BE2C (cell line): ENCODE measurements at regions not wholly inside any gene's neighbourhood (a gene's known extent, or its start where the extent isn't known, plus 50 kb on each side); places are given as distances from the start of the nearest gene placed in this dataset.

ENCODE experiments used
- DNase-seq: peaks from one replicate; pipeline ENCODE4 v3.0.0-alpha.2; 2020
- H3K27me3 ChIP-seq: fragments of 250-450 bp; sonication (Bioruptor Pico); 2 replicates; pipeline ENCODE4 v1.5.1; 2020; ENCODE audit warnings: mild to moderate bottlenecking
- H3K36me3 ChIP-seq: fragments of 250-450 bp; sonication (Bioruptor Pico); 2 replicates; pipeline ENCODE4 v1.5.1; 2020; ENCODE audit warnings: mild to moderate bottlenecking
- H3K4me1 ChIP-seq: fragments of 250-450 bp; sonication (Bioruptor Pico); 2 replicates; pipeline ENCODE4 v1.5.1; 2020
- H3K4me3 ChIP-seq: 2 replicates; pipeline ENCODE4 v1.5.1; 2011; ENCODE audit warnings: low read depth, low read length
- H3K9me3 ChIP-seq: fragments of 250-450 bp; sonication (Bioruptor Pico); 2 replicates; pipeline ENCODE4 v1.5.1; 2020
- TF ChIP-seq, protein P1 (sequence below): IDR thresholded peaks from 2 replicates; pipeline ENCODE4 v1.5.1; 2012; ENCODE audit warnings: mild to moderate bottlenecking, low read depth, low read length

DNA sequence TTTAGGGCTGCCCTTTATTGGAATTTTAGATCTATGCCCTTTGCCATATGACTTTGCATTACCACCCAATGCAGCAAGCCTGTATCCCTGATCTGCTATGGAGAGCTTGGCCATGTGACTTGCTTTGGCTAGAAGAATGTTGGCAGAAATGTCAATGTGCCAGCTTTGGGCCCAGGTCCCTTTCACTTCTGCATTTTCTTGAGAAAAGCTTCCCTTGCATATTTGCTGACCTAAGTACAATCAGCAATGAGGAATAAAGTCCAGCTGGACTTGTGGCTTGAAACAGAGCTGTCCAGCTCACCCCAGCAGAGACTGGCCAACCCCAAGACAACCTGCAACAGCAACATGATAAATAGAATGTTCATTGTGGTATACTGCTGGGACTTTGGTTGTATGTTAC lies 135.9 kb downstream of the PAH start:
- Histone ChIP-seq H3K9me3 (no peaks in the 10 kb centered on the region), H3K4me1 (no peaks in the 10 kb centered on the region), H3K27me3 (no peaks in the 10 kb centered on the region), H3K4me3 (no peak overlapping the region), H3K36me3 (no peaks in the 10 kb centered on the region)
- DNase-seq, result no peak
- TF ChIP-seq, protein P1, sequence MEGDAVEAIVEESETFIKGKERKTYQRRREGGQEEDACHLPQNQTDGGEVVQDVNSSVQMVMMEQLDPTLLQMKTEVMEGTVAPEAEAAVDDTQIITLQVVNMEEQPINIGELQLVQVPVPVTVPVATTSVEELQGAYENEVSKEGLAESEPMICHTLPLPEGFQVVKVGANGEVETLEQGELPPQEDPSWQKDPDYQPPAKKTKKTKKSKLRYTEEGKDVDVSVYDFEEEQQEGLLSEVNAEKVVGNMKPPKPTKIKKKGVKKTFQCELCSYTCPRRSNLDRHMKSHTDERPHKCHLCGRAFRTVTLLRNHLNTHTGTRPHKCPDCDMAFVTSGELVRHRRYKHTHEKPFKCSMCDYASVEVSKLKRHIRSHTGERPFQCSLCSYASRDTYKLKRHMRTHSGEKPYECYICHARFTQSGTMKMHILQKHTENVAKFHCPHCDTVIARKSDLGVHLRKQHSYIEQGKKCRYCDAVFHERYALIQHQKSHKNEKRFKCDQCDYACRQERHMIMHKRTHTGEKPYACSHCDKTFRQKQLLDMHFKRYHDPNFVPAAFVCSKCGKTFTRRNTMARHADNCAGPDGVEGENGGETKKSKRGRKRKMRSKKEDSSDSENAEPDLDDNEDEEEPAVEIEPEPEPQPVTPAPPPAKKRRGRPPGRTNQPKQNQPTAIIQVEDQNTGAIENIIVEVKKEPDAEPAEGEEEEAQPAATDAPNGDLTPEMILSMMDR, result no peak

DNA sequence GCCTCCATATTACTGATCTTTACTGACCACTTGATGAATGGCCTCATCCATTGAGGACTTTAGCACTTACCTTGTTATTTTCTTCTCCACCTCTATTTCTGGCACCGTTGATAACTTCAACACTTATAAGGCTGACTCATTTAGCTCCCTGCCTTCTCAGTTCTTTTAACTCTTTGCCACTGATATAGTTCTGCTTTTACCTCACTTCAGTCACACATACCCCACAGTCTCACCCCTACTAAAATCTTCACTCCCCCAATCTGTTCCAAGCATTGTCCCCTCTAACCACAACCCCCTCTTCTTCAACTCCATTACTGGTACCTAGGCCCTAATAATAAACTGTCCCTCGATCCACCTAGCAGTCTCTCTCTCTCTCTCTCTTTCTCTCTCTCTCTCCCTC lies 141.0 kb downstream of the PAH start:
- Histone ChIP-seq H3K36me3 (no peaks in the 10 kb centered on the region), H3K4me3 (no peak overlapping the region), H3K4me1 (no peaks in the 10 kb centered on the region), H3K27me3 (no peaks in the 10 kb centered on the region), H3K9me3 (no peaks in the 10 kb centered on the region)
- DNase-seq, result no peak
- TF ChIP-seq, protein P1, result no peak

DNA sequence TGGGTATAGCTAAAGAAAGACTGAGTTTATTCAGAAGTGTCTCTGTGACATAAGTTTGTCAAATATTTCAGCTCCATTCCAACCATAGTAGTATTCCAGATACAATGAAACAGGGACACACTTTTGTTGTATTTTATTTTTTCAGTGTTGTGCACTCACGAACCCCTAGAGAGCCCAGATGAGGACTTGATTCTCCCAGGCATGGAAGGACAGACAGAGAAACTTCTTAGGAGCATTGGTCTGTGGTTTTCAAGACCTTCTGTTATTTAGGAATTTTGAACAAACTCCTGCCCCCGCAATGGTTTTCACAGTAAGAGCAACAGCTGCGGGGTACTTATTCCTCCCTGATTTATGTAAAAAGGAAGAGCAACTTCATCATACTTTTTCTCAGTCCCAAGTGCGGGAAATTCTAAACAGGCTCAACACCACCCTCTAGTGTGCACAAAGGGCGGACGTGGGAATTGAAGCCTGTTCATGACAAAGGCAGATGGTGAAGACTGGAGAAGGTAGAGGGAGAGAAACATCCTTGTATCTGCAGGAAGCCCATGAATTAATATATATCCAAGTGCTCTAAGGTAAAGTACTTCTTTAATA lies 147.6 kb downstream of the PAH start:
- no peaks in the 10 kb centered on the region for H3K4me1 ChIP-seq
- H3K9me3 ChIP-seq, result no peaks in the 10 kb centered on the region
- H3K27me3 ChIP-seq, result no peaks in the 10 kb centered on the region
- DNase-seq, result peak; percentile 49
- H3K36me3 ChIP-seq, result no peaks in the 10 kb centered on the region
- no peak overlapping the region for H3K4me3 ChIP-seq
- TF ChIP-seq, protein P1, result peak; percentile 86

DNA sequence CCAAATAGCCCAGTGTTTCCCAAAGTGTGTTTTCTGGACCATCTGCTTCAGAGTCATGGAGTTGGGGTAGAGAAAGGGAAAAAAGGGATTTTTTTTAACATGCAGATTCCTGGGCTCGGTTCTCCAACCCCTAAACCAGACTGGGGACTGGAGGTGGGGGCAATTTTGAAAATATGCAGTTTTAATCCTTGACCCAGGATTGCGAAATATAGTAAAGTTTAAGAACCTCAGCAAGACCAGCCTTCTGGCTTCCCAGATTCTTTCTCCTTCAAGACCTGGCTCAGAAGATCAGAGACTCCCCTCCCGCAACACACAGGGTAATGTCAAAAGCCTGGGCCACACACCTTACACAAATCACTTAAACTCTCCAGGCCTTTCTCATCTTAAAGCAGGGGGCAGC lies 150.1 kb downstream of the PAH start:
- TF ChIP-seq, protein P1, result no peak
- no peaks in the 10 kb centered on the region for H3K4me1 ChIP-seq
- no peak overlapping the region for H3K4me3 ChIP-seq
- DNase-seq, result no peak
- H3K36me3 ChIP-seq, result no peaks in the 10 kb centered on the region
- H3K9me3 ChIP-seq, result no peaks in the 10 kb centered on the region
- no peaks in the 10 kb centered on the region for H3K27me3 ChIP-seq

DNA sequence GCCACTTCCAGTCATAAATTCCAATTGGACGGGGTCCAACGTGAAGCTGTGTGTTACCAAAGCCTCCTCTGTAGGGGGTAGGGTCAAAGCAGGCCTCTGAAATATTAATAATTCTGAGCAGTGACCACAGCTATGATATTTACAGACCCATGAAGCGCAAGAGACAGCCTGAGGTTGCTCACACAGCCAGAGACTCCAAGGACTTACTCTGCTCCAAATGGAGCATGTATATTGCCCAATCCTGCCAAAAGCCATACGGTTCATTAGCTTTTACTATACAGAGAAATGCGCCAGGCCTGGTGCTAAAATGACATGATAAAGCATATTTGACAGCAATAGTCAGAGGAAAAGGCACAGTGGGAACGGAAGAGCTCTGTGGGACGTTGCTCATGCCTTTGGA lies 151.3 kb downstream of the PAH start:
- H3K27me3 ChIP-seq, result no peaks in the 10 kb centered on the region
- no peaks in the 10 kb centered on the region for H3K4me1 ChIP-seq
- no peak for DNase-seq
- no peak overlapping the region for H3K4me3 ChIP-seq
- TF ChIP-seq, protein P1, result no peak
- H3K36me3 ChIP-seq, result no peaks in the 10 kb centered on the region
- H3K9me3 ChIP-seq, result no peaks in the 10 kb centered on the region

DNA sequence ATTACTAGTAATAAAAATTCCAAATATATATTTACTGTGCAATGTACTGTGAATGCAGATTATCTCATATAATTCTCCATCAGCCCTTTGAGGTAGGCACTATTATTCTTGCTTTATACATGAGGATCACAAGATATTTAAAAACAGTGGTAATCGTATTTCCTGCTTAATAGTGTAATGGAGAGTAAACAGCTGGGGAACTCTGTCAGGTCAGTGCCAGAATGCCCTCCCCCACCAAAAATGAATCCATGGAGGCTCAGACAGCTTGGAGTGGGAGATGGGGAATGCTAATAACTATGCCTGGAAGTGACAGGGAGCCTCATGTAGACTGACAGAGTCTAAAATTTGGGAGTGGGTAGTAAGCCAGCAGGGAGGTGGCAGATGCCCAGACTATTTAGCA lies 153.6 kb downstream of the PAH start:
- no peak for DNase-seq
- H3K9me3 ChIP-seq, result no peaks in the 10 kb centered on the region
- no peaks in the 10 kb centered on the region for H3K36me3 ChIP-seq
- TF ChIP-seq, protein P1, result no peak
- H3K4me3 ChIP-seq, result no peak overlapping the region
- H3K27me3 ChIP-seq, result no peaks in the 10 kb centered on the region; the same call in none of the 2 replicates
- H3K4me1 ChIP-seq, result no peaks in the 10 kb centered on the region
